Lower lobe of right lung (tissue), 2 donors: ENCODE measurements at regions not wholly inside any gene's neighbourhood (a gene's known extent, or its start where the extent isn't known, plus 50 kb on each side); places are given as distances from the start of the nearest gene placed in this dataset.

Experiments used
- ATAC-seq, 2 donors: fragments of 200-7000 bp; cut with Tn5 transposase; one replicate each; pipeline ENCODE4 v1.9.1; 2020 to 2022; ENCODE audit warnings: mild to moderate bottlenecking in 2 of 2, moderate library complexity in 2 of 2
- DNase-seq: peaks from one replicate; pipeline ENCODE4 v3.0.0-alpha.2; 2020
- H3K27ac ChIP-seq: fragments of 200-600 bp; one replicate; pipeline ENCODE4 v1.8.0; 2022
- H3K27me3 ChIP-seq: fragments of 200-600 bp; one replicate; pipeline ENCODE4 v1.8.0; 2022; ENCODE audit warnings: low read depth
- H3K36me3 ChIP-seq: fragments of 200-600 bp; one replicate; pipeline ENCODE4 v1.8.0; 2022; ENCODE audit warnings: mild to moderate bottlenecking
- H3K4me1 ChIP-seq: fragments of 200-600 bp; one replicate; pipeline ENCODE4 v1.8.0; 2022
- H3K4me3 ChIP-seq: fragments of 200-600 bp; one replicate; pipeline ENCODE4 v1.8.0; 2022; ENCODE audit warnings: mild to moderate bottlenecking
- H3K9me3 ChIP-seq: fragments of 200-600 bp; one replicate; pipeline ENCODE4 v1.8.0; 2022
- CTCF ChIP-seq: fragments of 200-600 bp; IDR thresholded peaks from one replicate; pipeline ENCODE4 v1.8.0; 2022; ENCODE audit warnings: antibody characterized with exemption, mild to moderate bottlenecking
- intact Hi-C: fragments of 100-400 bp; cut with DNase I; formaldehyde crosslinking; loops from one replicate; pipeline ENCODE4 v1.11.0; 2022
- donor health status: DM: no; HTN: yes; CAD: no; lungs with severe emphysema.

GRCh38 chr1:221908573-221908972 lies 166.7 kb upstream of the DUSP10 start:
- intact Hi-C loops: no loop called here
- no peak for TF ChIP-seq CTCF
- ATAC-seq: no peak
- no peak overlapping the region for H3K4me3 ChIP-seq
- no peaks in the 10 kb centered on the region for H3K36me3 ChIP-seq
- no peak overlapping the region for H3K27ac ChIP-seq
- no peaks in the 10 kb centered on the region for H3K27me3 ChIP-seq
- no peak for DNase-seq
- H3K4me1 ChIP-seq: no peaks in the 10 kb centered on the region
- H3K9me3 ChIP-seq: no peaks in the 10 kb centered on the region

- Histone ChIP-seq H3K4me3 (no peak overlapping the region), H3K9me3 (no peaks in the 10 kb centered on the region), H3K36me3 (no peaks in the 10 kb centered on the region), H3K27me3 (no peaks in the 10 kb centered on the region), H3K4me1 (no peaks in the 10 kb centered on the region), H3K27ac (no peak overlapping the region)
- intact Hi-C loops: no loop called here
- ATAC-seq (no peak), DNase-seq (no peak)
- no peak for TF ChIP-seq CTCF
Measured at GRCh38 chr1:221907166-221907932, 165.5 kb upstream of the DUSP10 start.

GRCh38 chr1:221905802-221906201 lies 163.9 kb upstream of the DUSP10 start:
- no peak for ATAC-seq
- intact Hi-C loops: no loop called here
- H3K27ac ChIP-seq: no peak overlapping the region
- H3K9me3 ChIP-seq: no peaks in the 10 kb centered on the region
- H3K27me3 ChIP-seq: no peaks in the 10 kb centered on the region
- no peak for TF ChIP-seq CTCF
- H3K4me3 ChIP-seq: no peak overlapping the region
- H3K4me1 ChIP-seq: no peaks in the 10 kb centered on the region
- no peaks in the 10 kb centered on the region for H3K36me3 ChIP-seq
- no peak for DNase-seq

DNA sequence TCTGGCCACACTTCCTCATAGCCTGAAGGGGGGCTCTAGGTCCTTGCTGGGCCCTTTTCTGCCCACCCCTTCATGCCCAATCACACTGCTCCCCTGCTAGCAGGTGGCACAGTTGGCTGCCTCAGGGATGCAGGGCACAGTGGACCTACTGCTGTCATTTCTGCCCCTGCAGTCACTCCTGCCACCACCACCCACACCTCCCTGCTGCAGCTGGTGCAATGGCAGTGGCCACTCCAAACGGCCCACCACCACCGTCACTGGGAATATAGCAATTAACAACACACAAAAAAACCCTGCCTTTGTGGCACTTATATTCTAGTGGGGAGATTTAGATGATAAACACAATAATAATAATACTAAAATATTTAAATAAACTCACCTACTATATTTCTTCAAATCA lies 162.4 kb upstream of the DUSP10 start:
- no peak overlapping the region for H3K27ac ChIP-seq
- TF ChIP-seq CTCF: no peak
- H3K27me3 ChIP-seq: no peaks in the 10 kb centered on the region
- H3K4me1 ChIP-seq: no peaks in the 10 kb centered on the region
- intact Hi-C loops: no loop called here
- ATAC-seq (no peak), DNase-seq (no peak)
- H3K9me3 ChIP-seq: no peaks in the 10 kb centered on the region
- no peak overlapping the region for H3K4me3 ChIP-seq
- H3K36me3 ChIP-seq: no peaks in the 10 kb centered on the region

DNA sequence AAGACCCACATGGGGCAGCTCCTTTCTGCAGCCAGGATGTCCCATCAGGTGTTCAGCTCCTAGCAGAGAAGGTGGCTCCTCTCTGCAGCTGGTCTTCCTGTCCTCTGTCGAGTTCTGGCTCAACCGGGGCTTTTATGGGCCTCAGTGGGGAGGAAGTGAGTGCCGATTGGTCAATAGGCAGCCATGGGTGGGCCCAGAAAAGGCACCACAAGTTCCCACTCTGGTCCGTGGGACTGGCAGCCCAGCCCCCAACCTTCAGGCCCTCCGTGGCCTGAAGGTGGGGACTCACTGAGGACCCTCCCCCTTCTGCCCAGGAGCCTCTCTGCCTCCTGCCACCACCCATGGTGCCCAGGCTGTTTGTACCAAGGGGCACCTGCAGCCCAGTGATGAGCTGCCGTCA lies 161.7 kb upstream of the DUSP10 start:
- intact Hi-C loops: no loop called here
- no peaks in the 10 kb centered on the region for H3K27me3 ChIP-seq
- H3K27ac ChIP-seq: no peak overlapping the region
- ATAC-seq (no peak), DNase-seq (no peak)
- no peaks in the 10 kb centered on the region for H3K4me1 ChIP-seq
- no peaks in the 10 kb centered on the region for H3K9me3 ChIP-seq
- no peaks in the 10 kb centered on the region for H3K36me3 ChIP-seq
- no peak for TF ChIP-seq CTCF
- H3K4me3 ChIP-seq: no peak overlapping the region
